HEK293 (cell line): ENCODE measurements at regions not wholly inside any gene's neighbourhood (a gene's known extent, or its start where the extent isn't known, plus 50 kb on each side); places are given as distances from the start of the nearest gene placed in this dataset.

Experiments
- CTCF ChIA-PET: fragments of 350-600 bp; formaldehyde crosslinking; extraction: SDS; loops from one replicate; lab custom pipeline; 2021; ENCODE audit warnings: antibody characterized with exemption; lab: Yijun Ruan, JAX
- POLR2A ChIA-PET: fragments of 300-600 bp; formaldehyde crosslinking; extraction: SDS; loops from one replicate; lab custom pipeline; 2020; ENCODE audit warnings: antibody characterized with exemption, inconsistent platforms; lab: Yijun Ruan, JAX
- H3K27ac ChIP-seq: fragments of 200-500 bp; sonication (Bioruptor generic); 2 replicates; pipeline ENCODE4 v1.5.1; 2014; ENCODE audit warnings: low read depth, low read length, control low read depth, inconsistent platforms; ENCODE audit errors: extremely low read depth
- H3K36me3 ChIP-seq, 2 experiments: fragments of 200-500 bp in 1 of 2; sonication (Bioruptor generic) in 1 of 2; 1 replicate in 1 of 2; 2 replicates in 1 of 2; pipeline ENCODE4 v1.5.1; 2014 to 2017; ENCODE audit warnings: inconsistent platforms in 2 of 2, low read length in 2 of 2; ENCODE audit not compliant: control insufficient read depth in 2 of 2, insufficient read depth in 1 of 2
- H3K4me1 ChIP-seq: fragments of 200-500 bp; sonication (Bioruptor generic); 2 replicates; pipeline ENCODE4 v1.5.1; 2014; ENCODE audit warnings: mild to moderate bottlenecking, low read length, inconsistent platforms; ENCODE audit not compliant: control insufficient read depth, insufficient read depth
- H3K4me3 ChIP-seq: 2 replicates; pipeline ENCODE4 v1.5.1; 2011; ENCODE audit warnings: low read depth, mild to moderate bottlenecking, control low read depth, low read length, moderate library complexity
- H3K9me3 ChIP-seq: fragments of 200-500 bp; sonication (Bioruptor generic); 2 replicates; pipeline ENCODE4 v1.5.1; 2014; ENCODE audit warnings: low read depth, low read length, inconsistent platforms; ENCODE audit not compliant: control insufficient read depth, insufficient read depth
- HOXD13 ChIP-seq: sonication (generic); formaldehyde crosslinking; IDR thresholded peaks from 2 replicates; pipeline ENCODE4 v1.8.0; 2022; ENCODE audit warnings: missing genetic modification reagents, borderline replicate concordance
- RBAK ChIP-seq: fragments of 450-650 bp; formaldehyde crosslinking; IDR thresholded peaks from 2 replicates; pipeline ENCODE4 v1.5.1; 2016; ENCODE audit warnings: missing biosample characterization, missing genetic modification characterization
- SCRT2 ChIP-seq: fragments of 450-650 bp; formaldehyde crosslinking; IDR thresholded peaks from 2 replicates; pipeline ENCODE4 v1.5.1; 2016; ENCODE audit warnings: missing biosample characterization, missing genetic modification characterization
- ZFP69B ChIP-seq: fragments of 450-650 bp; formaldehyde crosslinking; IDR thresholded peaks from 2 replicates; pipeline ENCODE4 v1.5.1; 2016; ENCODE audit warnings: missing biosample characterization, missing genetic modification characterization
- ZNF157 ChIP-seq: fragments of 450-650 bp; formaldehyde crosslinking; IDR thresholded peaks from 2 replicates; pipeline ENCODE4 v1.5.1; 2016; ENCODE audit warnings: missing biosample characterization, missing genetic modification characterization
- ZNF223 ChIP-seq: fragments of 450-650 bp; formaldehyde crosslinking; IDR thresholded peaks from 2 replicates; pipeline ENCODE4 v1.5.1; 2016; ENCODE audit warnings: missing biosample characterization, missing genetic modification characterization
- ZNF302 ChIP-seq: fragments of 450-650 bp; formaldehyde crosslinking; IDR thresholded peaks from 2 replicates; pipeline ENCODE4 v1.5.1; 2016; ENCODE audit warnings: missing biosample characterization, missing genetic modification characterization, low read depth
- ZNF350 ChIP-seq: fragments of 450-650 bp; formaldehyde crosslinking; IDR thresholded peaks from 2 replicates; pipeline ENCODE4 v1.5.0; 2017; ENCODE audit warnings: missing biosample characterization, mild to moderate bottlenecking, missing genetic modification characterization
- ZNF48 ChIP-seq: fragments of 450-650 bp; formaldehyde crosslinking; IDR thresholded peaks from 2 replicates; pipeline ENCODE4 v1.5.1; 2016; ENCODE audit warnings: missing biosample characterization, missing genetic modification characterization
- ZNF544 ChIP-seq: fragments of 450-650 bp; formaldehyde crosslinking; IDR thresholded peaks from 2 replicates; pipeline ENCODE4 v1.5.0; 2017; ENCODE audit warnings: missing biosample characterization, missing genetic modification characterization
- ZNF664 ChIP-seq: fragments of 450-650 bp; formaldehyde crosslinking; IDR thresholded peaks from 2 replicates; pipeline ENCODE4 v1.5.1; 2016; ENCODE audit warnings: missing biosample characterization, missing genetic modification characterization
- ZNF837 ChIP-seq: fragments of 450-650 bp; formaldehyde crosslinking; IDR thresholded peaks from 2 replicates; pipeline ENCODE4 v1.5.1; 2016; ENCODE audit warnings: missing biosample characterization, missing genetic modification characterization
- TF ChIP-seq, protein P1 (sequence below): fragments of 450-650 bp; formaldehyde crosslinking; IDR thresholded peaks from 2 replicates; pipeline ENCODE4 v1.5.1; 2016; ENCODE audit warnings: missing biosample characterization, missing genetic modification characterization
- TF ChIP-seq, protein P2 (sequence below): fragments of 450-650 bp; formaldehyde crosslinking; IDR thresholded peaks from 2 replicates; pipeline ENCODE4 v1.5.1; 2016; ENCODE audit warnings: missing biosample characterization, missing genetic modification characterization, low read depth
- TF ChIP-seq, protein P3 (sequence below): fragments of 450-650 bp; formaldehyde crosslinking; IDR thresholded peaks from 2 replicates; pipeline ENCODE4 v1.5.1; 2017; ENCODE audit warnings: missing biosample characterization, missing genetic modification characterization
- TF ChIP-seq, protein P4 (sequence below): fragments of 450-650 bp; formaldehyde crosslinking; IDR thresholded peaks from 2 replicates; pipeline ENCODE4 v1.5.1; 2016; ENCODE audit warnings: missing biosample characterization, missing genetic modification characterization
- TF ChIP-seq, protein P5 (sequence below): fragments of 450-650 bp; formaldehyde crosslinking; IDR thresholded peaks from 2 replicates; pipeline ENCODE4 v1.5.1; 2016; ENCODE audit warnings: missing biosample characterization, missing genetic modification characterization
- TF ChIP-seq, protein P6 (sequence below): fragments of 450-650 bp; formaldehyde crosslinking; IDR thresholded peaks from 2 replicates; pipeline ENCODE4 v1.5.1; 2016; ENCODE audit warnings: missing biosample characterization, missing genetic modification characterization
- TF ChIP-seq, protein P7 (sequence below): fragments of 450-650 bp; formaldehyde crosslinking; IDR thresholded peaks from 2 replicates; pipeline ENCODE4 v1.5.0; 2017; ENCODE audit warnings: missing biosample characterization, missing genetic modification characterization, borderline replicate concordance
- TF ChIP-seq, protein P8 (sequence below): fragments of 450-650 bp; formaldehyde crosslinking; IDR thresholded peaks from 2 replicates; pipeline ENCODE4 v1.5.1; 2016; ENCODE audit warnings: missing biosample characterization, missing genetic modification characterization

DNA sequence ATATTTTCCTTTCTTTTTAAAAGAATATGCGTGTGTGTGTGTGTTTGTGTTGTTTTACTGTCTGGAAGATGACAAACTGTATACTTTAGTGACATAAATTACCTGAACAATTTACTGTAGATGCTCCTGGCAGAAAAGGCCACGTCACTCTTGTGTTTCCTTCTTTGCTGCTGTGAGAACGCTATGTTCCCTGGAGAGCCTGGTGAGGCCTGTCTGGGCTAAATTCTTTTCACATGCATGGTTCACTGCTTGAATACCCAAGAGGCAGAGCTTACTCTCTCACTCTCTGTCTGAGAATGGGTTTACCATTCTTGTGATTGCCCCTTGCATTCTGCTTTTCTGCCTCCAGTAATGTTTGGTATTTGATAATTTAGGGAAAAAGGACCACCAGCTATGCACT is 64.3 kb downstream of the EDN1 start:
- TF ChIP-seq, protein P1, sequence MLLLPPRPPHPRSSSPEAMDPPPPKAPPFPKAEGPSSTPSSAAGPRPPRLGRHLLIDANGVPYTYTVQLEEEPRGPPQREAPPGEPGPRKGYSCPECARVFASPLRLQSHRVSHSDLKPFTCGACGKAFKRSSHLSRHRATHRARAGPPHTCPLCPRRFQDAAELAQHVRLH, result no peak
- TF ChIP-seq RBAK, result no peak
- TF ChIP-seq ZNF350 (tag by site-specific recombination), result no peak
- TF ChIP-seq ZNF544 (tag by site-specific recombination), result no peak
- ChIA-PET POLR2A (interaction anchor here (0.5 kb wide), 1 partner anchor 9 kb away, joined by 5 read pairs; no protein-coding TSS in a partner anchor), CTCF (interaction anchor here (0.5 to 0.8 kb wide), 2 partner anchors 314 to 699 kb away, joined by 3 to 5 read pairs; no protein-coding TSS in a partner anchor)
- H3K36me3 ChIP-seq, result no peaks in the 10 kb centered on the region
- peaks cover 2% of the 10 kb centered on the region; the same call in 1 of the 2 replicates for H3K4me1 ChIP-seq
- no peak overlapping the region for H3K27ac ChIP-seq
- H3K9me3 ChIP-seq, result no peaks in the 10 kb centered on the region
- H3K4me3 ChIP-seq, result no peak overlapping the region

DNA sequence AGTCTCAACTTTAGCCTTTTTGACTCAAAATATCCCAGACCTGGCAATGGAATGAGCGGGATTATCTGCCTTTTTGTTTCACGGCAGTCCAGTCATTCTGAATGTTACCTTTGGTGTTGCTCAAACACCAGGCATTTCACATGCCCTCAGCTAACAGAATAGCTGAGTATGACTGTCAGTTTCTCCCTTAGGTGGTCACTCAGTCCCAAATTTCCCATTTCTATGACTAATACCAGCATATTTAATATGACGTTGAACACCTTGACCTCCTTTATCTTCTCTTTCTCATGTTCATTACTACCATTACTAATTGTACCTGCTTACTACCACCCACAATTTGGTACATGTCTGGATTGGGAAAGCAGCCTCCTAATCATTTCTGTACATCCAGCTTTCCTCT is 65.2 kb downstream of the EDN1 start:
- Histone ChIP-seq H3K36me3 (no peaks in the 10 kb centered on the region), H3K9me3 (no peaks in the 10 kb centered on the region), H3K27ac (no peak overlapping the region), H3K4me1 (peaks cover 2% of the 10 kb centered on the region; the same call in 1 of the 2 replicates), H3K4me3 (no peak overlapping the region)
- ChIA-PET CTCF (interaction anchor here (0.8 to 1.3 kb wide), 2 partner anchors 14 to 700 kb away, joined by 3 read pairs; no protein-coding TSS in a partner anchor), POLR2A (no interaction called here)
- TF ChIP-seq ZFP69B (tag by site-specific recombination) (no peak), ZNF302 (tag by site-specific recombination) (no peak), ZNF157 (tag by site-specific recombination) (no peak), ZNF837 (no peak), ZNF223 (tag by site-specific recombination) (no peak), ZNF48 (tag by site-specific recombination) (no peak), SCRT2 (tag by site-specific recombination) (no peak), ZNF664 (no peak), HOXD13 (CRISPR knock-in tag) (no peak)
- TF ChIP-seq, protein P2, sequence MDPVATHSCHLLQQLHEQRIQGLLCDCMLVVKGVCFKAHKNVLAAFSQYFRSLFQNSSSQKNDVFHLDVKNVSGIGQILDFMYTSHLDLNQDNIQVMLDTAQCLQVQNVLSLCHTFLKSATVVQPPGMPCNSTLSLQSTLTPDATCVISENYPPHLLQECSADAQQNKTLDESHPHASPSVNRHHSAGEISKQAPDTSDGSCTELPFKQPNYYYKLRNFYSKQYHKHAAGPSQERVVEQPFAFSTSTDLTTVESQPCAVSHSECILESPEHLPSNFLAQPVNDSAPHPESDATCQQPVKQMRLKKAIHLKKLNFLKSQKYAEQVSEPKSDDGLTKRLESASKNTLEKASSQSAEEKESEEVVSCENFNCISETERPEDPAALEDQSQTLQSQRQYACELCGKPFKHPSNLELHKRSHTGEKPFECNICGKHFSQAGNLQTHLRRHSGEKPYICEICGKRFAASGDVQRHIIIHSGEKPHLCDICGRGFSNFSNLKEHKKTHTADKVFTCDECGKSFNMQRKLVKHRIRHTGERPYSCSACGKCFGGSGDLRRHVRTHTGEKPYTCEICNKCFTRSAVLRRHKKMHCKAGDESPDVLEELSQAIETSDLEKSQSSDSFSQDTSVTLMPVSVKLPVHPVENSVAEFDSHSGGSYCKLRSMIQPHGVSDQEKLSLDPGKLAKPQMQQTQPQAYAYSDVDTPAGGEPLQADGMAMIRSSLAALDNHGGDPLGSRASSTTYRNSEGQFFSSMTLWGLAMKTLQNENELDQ (tag by site-specific recombination), result no peak
- TF ChIP-seq, protein P3, sequence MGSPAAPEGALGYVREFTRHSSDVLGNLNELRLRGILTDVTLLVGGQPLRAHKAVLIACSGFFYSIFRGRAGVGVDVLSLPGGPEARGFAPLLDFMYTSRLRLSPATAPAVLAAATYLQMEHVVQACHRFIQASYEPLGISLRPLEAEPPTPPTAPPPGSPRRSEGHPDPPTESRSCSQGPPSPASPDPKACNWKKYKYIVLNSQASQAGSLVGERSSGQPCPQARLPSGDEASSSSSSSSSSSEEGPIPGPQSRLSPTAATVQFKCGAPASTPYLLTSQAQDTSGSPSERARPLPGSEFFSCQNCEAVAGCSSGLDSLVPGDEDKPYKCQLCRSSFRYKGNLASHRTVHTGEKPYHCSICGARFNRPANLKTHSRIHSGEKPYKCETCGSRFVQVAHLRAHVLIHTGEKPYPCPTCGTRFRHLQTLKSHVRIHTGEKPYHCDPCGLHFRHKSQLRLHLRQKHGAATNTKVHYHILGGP (tag by site-specific recombination), result no peak
- TF ChIP-seq, protein P4, sequence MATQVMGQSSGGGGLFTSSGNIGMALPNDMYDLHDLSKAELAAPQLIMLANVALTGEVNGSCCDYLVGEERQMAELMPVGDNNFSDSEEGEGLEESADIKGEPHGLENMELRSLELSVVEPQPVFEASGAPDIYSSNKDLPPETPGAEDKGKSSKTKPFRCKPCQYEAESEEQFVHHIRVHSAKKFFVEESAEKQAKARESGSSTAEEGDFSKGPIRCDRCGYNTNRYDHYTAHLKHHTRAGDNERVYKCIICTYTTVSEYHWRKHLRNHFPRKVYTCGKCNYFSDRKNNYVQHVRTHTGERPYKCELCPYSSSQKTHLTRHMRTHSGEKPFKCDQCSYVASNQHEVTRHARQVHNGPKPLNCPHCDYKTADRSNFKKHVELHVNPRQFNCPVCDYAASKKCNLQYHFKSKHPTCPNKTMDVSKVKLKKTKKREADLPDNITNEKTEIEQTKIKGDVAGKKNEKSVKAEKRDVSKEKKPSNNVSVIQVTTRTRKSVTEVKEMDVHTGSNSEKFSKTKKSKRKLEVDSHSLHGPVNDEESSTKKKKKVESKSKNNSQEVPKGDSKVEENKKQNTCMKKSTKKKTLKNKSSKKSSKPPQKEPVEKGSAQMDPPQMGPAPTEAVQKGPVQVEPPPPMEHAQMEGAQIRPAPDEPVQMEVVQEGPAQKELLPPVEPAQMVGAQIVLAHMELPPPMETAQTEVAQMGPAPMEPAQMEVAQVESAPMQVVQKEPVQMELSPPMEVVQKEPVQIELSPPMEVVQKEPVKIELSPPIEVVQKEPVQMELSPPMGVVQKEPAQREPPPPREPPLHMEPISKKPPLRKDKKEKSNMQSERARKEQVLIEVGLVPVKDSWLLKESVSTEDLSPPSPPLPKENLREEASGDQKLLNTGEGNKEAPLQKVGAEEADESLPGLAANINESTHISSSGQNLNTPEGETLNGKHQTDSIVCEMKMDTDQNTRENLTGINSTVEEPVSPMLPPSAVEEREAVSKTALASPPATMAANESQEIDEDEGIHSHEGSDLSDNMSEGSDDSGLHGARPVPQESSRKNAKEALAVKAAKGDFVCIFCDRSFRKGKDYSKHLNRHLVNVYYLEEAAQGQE (tag by site-specific recombination), result no peak
- TF ChIP-seq, protein P5, sequence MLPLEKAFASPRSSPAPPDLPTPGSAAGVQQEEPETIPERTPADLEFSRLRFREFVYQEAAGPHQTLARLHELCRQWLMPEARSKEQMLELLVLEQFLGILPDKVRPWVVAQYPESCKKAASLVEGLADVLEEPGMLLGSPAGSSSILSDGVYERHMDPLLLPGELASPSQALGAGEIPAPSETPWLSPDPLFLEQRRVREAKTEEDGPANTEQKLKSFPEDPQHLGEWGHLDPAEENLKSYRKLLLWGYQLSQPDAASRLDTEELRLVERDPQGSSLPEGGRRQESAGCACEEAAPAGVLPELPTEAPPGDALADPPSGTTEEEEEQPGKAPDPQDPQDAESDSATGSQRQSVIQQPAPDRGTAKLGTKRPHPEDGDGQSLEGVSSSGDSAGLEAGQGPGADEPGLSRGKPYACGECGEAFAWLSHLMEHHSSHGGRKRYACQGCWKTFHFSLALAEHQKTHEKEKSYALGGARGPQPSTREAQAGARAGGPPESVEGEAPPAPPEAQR (tag by site-specific recombination), result no peak
- TF ChIP-seq, protein P6, sequence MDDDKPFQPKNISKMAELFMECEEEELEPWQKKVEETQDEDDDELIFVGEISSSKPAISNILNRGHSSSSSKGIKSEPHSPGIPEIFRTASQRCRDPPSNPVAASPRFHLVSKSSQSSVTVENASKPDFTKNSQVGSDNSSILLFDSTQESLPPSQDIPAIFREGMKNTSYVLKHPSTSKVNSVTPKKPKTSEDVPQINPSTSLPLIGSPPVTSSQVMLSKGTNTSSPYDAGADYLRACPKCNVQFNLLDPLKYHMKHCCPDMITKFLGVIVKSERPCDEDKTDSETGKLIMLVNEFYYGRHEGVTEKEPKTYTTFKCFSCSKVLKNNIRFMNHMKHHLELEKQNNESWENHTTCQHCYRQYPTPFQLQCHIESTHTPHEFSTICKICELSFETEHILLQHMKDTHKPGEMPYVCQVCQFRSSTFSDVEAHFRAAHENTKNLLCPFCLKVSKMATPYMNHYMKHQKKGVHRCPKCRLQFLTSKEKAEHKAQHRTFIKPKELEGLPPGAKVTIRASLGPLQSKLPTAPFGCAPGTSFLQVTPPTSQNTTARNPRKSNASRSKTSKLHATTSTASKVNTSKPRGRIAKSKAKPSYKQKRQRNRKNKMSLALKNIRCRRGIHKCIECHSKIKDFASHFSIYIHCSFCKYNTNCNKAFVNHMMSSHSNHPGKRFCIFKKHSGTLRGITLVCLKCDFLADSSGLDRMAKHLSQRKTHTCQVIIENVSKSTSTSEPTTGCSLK (tag by site-specific recombination), result no peak
- TF ChIP-seq, protein P7, sequence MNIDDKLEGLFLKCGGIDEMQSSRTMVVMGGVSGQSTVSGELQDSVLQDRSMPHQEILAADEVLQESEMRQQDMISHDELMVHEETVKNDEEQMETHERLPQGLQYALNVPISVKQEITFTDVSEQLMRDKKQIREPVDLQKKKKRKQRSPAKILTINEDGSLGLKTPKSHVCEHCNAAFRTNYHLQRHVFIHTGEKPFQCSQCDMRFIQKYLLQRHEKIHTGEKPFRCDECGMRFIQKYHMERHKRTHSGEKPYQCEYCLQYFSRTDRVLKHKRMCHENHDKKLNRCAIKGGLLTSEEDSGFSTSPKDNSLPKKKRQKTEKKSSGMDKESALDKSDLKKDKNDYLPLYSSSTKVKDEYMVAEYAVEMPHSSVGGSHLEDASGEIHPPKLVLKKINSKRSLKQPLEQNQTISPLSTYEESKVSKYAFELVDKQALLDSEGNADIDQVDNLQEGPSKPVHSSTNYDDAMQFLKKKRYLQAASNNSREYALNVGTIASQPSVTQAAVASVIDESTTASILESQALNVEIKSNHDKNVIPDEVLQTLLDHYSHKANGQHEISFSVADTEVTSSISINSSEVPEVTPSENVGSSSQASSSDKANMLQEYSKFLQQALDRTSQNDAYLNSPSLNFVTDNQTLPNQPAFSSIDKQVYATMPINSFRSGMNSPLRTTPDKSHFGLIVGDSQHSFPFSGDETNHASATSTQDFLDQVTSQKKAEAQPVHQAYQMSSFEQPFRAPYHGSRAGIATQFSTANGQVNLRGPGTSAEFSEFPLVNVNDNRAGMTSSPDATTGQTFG (tag by site-specific recombination), result no peak
- TF ChIP-seq, protein P8, sequence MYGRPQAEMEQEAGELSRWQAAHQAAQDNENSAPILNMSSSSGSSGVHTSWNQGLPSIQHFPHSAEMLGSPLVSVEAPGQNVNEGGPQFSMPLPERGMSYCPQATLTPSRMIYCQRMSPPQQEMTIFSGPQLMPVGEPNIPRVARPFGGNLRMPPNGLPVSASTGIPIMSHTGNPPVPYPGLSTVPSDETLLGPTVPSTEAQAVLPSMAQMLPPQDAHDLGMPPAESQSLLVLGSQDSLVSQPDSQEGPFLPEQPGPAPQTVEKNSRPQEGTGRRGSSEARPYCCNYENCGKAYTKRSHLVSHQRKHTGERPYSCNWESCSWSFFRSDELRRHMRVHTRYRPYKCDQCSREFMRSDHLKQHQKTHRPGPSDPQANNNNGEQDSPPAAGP (tag by site-specific recombination), result no peak
